ENCODE measurements at regions not wholly inside any gene's neighbourhood (a gene's known extent, or its start where the extent isn't known, plus 50 kb on each side); places are given as distances from the start of the nearest gene placed in this dataset.

- no peak for TF ChIP-seq TAF1 (IDR thresholded peaks at IDR 0.05; ENCODE audit: borderline replicate concordance, low read depth, low read length)
- no peak for TF ChIP-seq POLR2AphosphoS5 (IDR thresholded peaks at IDR 0.05; ENCODE audit: low read depth, low read length)
- no peak for TF ChIP-seq POLR2A (IDR thresholded peaks at IDR 0.05; ENCODE audit: low read depth, low read length)
- DNase-seq (ENCODE audit: insufficient read length): no peak
- FAIRE-seq: no peak
Observed at GRCh38 chr10:4517746-4518145, 308.3 kb upstream of the AKR1E2 start.

- no peak for FAIRE-seq
- DNase-seq (ENCODE audit: insufficient read length): no peak
Observed at GRCh38 chr10:4515721-4516120, 310.3 kb upstream of the AKR1E2 start.

GRCh38 chr10:4514445-4515108 lies 311.4 kb upstream of the AKR1E2 start:
- TF ChIP-seq TAF1 (IDR thresholded peaks at IDR 0.05; ENCODE audit: borderline replicate concordance, low read depth, low read length) (no peak), POLR2AphosphoS5 (IDR thresholded peaks at IDR 0.05; ENCODE audit: low read depth, low read length) (no peak), POLR2A (IDR thresholded peaks at IDR 0.05; ENCODE audit: low read depth, low read length) (no peak)
- peak; percentile 79 for FAIRE-seq

More at GRCh38 chr10:4515721-4516120, 310.3 kb upstream of the AKR1E2 start:
- no peak for TF ChIP-seq POLR2A (IDR thresholded peaks at IDR 0.05; ENCODE audit: low read depth, low read length)
- TF ChIP-seq TAF1 (IDR thresholded peaks at IDR 0.05; ENCODE audit: borderline replicate concordance, low read depth, low read length): no peak
- TF ChIP-seq POLR2AphosphoS5 (IDR thresholded peaks at IDR 0.05; ENCODE audit: low read depth, low read length): no peak

GRCh38 chr10:4512671-4513240 lies 313.3 kb upstream of the AKR1E2 start:
- no peak for DNase-seq (ENCODE audit: insufficient read length)
- TF ChIP-seq TAF1 (IDR thresholded peaks at IDR 0.05; ENCODE audit: borderline replicate concordance, low read depth, low read length) (no peak), POLR2A (IDR thresholded peaks at IDR 0.05; ENCODE audit: low read depth, low read length) (no peak), POLR2AphosphoS5 (IDR thresholded peaks at IDR 0.05; ENCODE audit: low read depth, low read length) (no peak)
- FAIRE-seq: no peak

More at GRCh38 chr10:4514445-4515108, 311.4 kb upstream of the AKR1E2 start:
- peak; percentile 31 for DNase-seq (ENCODE audit: insufficient read length)

- DNase-seq (ENCODE audit: insufficient read length) (no peak), FAIRE-seq (no peak)
- no peak for TF ChIP-seq POLR2A (IDR thresholded peaks at IDR 0.05; ENCODE audit: low read depth, low read length)
- no peak for TF ChIP-seq POLR2AphosphoS5 (IDR thresholded peaks at IDR 0.05; ENCODE audit: low read depth, low read length)
- no peak for TF ChIP-seq TAF1 (IDR thresholded peaks at IDR 0.05; ENCODE audit: borderline replicate concordance, low read depth, low read length)
Observed at GRCh38 chr10:4512196-4512595, 313.8 kb upstream of the AKR1E2 start.

- DNase-seq (ENCODE audit: insufficient read length): no peak
- TF ChIP-seq POLR2AphosphoS5 (IDR thresholded peaks at IDR 0.05; ENCODE audit: low read depth, low read length): no peak
- no peak for TF ChIP-seq POLR2A (IDR thresholded peaks at IDR 0.05; ENCODE audit: low read depth, low read length)
- TF ChIP-seq TAF1 (IDR thresholded peaks at IDR 0.05; ENCODE audit: borderline replicate concordance, low read depth, low read length): no peak
- FAIRE-seq: no peak
Observed at GRCh38 chr10:4511509-4511908, 314.5 kb upstream of the AKR1E2 start.

- TF ChIP-seq POLR2AphosphoS5 (IDR thresholded peaks at IDR 0.05; ENCODE audit: low read depth, low read length) (no peak), POLR2A (IDR thresholded peaks at IDR 0.05; ENCODE audit: low read depth, low read length) (no peak), TAF1 (IDR thresholded peaks at IDR 0.05; ENCODE audit: borderline replicate concordance, low read depth, low read length) (no peak)
- DNase-seq (ENCODE audit: insufficient read length) (no peak), FAIRE-seq (no peak)
Observed at GRCh38 chr10:4509405-4509804, 316.6 kb upstream of the AKR1E2 start.

GRCh38 chr10:4506095-4506494 lies 319.9 kb upstream of the AKR1E2 start:
- FAIRE-seq (no peak), DNase-seq (ENCODE audit: insufficient read length) (no peak)
- no peak for TF ChIP-seq TAF1 (IDR thresholded peaks at IDR 0.05; ENCODE audit: borderline replicate concordance, low read depth, low read length)

GRCh38 chr10:4504550-4504949 lies 321.5 kb upstream of the AKR1E2 start:
- no peak for DNase-seq (ENCODE audit: insufficient read length)
- no peak for FAIRE-seq
- TF ChIP-seq TAF1 (IDR thresholded peaks at IDR 0.05; ENCODE audit: borderline replicate concordance, low read depth, low read length) (no peak), POLR2A (IDR thresholded peaks at IDR 0.05; ENCODE audit: low read depth, low read length) (no peak), POLR2AphosphoS5 (IDR thresholded peaks at IDR 0.05; ENCODE audit: low read depth, low read length) (no peak)

- no peak for DNase-seq (ENCODE audit: insufficient read length)
- no peak for TF ChIP-seq POLR2A (IDR thresholded peaks at IDR 0.05; ENCODE audit: low read depth, low read length)
- no peak for TF ChIP-seq POLR2AphosphoS5 (IDR thresholded peaks at IDR 0.05; ENCODE audit: low read depth, low read length)
- no peak for TF ChIP-seq TAF1 (IDR thresholded peaks at IDR 0.05; ENCODE audit: borderline replicate concordance, low read depth, low read length)
- FAIRE-seq: no peak
Observed at GRCh38 chr10:4503076-4503475, 322.9 kb upstream of the AKR1E2 start.

- no peak for TF ChIP-seq POLR2A (IDR thresholded peaks at IDR 0.05; ENCODE audit: low read depth, low read length)
- no peak for TF ChIP-seq POLR2AphosphoS5 (IDR thresholded peaks at IDR 0.05; ENCODE audit: low read depth, low read length)
- TF ChIP-seq TAF1 (IDR thresholded peaks at IDR 0.05; ENCODE audit: borderline replicate concordance, low read depth, low read length): no peak
- FAIRE-seq (no peak), DNase-seq (ENCODE audit: insufficient read length) (no peak)
Observed at GRCh38 chr10:4501306-4501705, 324.7 kb upstream of the AKR1E2 start.

GRCh38 chr10:4498711-4499251 lies 327.2 kb upstream of the AKR1E2 start:
- FAIRE-seq (no peak), DNase-seq (ENCODE audit: insufficient read length) (no peak)
- TF ChIP-seq POLR2A (IDR thresholded peaks at IDR 0.05; ENCODE audit: low read depth, low read length) (no peak), TAF1 (IDR thresholded peaks at IDR 0.05; ENCODE audit: borderline replicate concordance, low read depth, low read length) (no peak), POLR2AphosphoS5 (IDR thresholded peaks at IDR 0.05; ENCODE audit: low read depth, low read length) (no peak)

All from GM12892 (cell line).